PC-3 (cell line): ENCODE measurements at regions not wholly inside any gene's neighbourhood (a gene's known extent, or its start where the extent isn't known, plus 50 kb on each side); places are given as distances from the start of the nearest gene placed in this dataset.

Experiments
- ATAC-seq: fragments of 200-7000 bp; cut with Tn5 transposase; 2 replicates; pipeline ENCODE4 v1.9.1; 2020; ENCODE audit warnings: mild to moderate bottlenecking, moderate library complexity
- BruUV-seq: library from RNA; stranded (reverse); fragments of 400-500 nt; replicated peaks from 2 replicates; lab custom pipeline; 2021; lab: Mats Ljungman, UMichigan
- CTCF ChIA-PET: fragments of 300-600 bp; sonication (Branson Sonifier 250); formaldehyde crosslinking; loops from one replicate; lab custom pipeline; 2022; ENCODE audit warnings: antibody characterized with exemption; lab: Charles Lee
- POLR2A ChIA-PET: fragments of 300-600 bp; sonication (Branson Sonifier 250); formaldehyde crosslinking; loops from one replicate; lab custom pipeline; 2022; ENCODE audit warnings: antibody characterized with exemption; ENCODE audit not compliant: unreplicated experiment; lab: Charles Lee
- DNase-seq: peaks from one replicate; pipeline ENCODE4 v3.0.0-alpha.2; 2015
- H2AFZ ChIP-seq: fragments of 300-600 bp; sonication (generic); 2 replicates; pipeline ENCODE4 v1.6.0; 2016; ENCODE audit warnings: antibody characterized with exemption, low read length
- H3F3A ChIP-seq: fragments of 300-600 bp; sonication (generic); one replicate; pipeline ENCODE4 v1.6.0; 2017; ENCODE audit warnings: antibody characterized with exemption, low read length, control low read depth, mild to moderate bottlenecking; ENCODE audit not compliant: unreplicated experiment
- H3K27ac ChIP-seq: fragments of 300-600 bp; sonication (generic); 2 replicates; pipeline ENCODE4 v1.5.1; 2016; ENCODE audit warnings: mild to moderate bottlenecking, low read length
- H3K27me3 ChIP-seq: fragments of 300-600 bp; sonication (generic); 2 replicates; pipeline ENCODE4 v1.6.1; 2016; ENCODE audit warnings: low read length, mixed read lengths
- H3K36me3 ChIP-seq: fragments of 300-600 bp; sonication (generic); 2 replicates; pipeline ENCODE4 v1.6.1; 2016; ENCODE audit warnings: low read depth, mixed run types, low read length, mixed read lengths
- H3K4me1 ChIP-seq: fragments of 300-600 bp; sonication (generic); 2 replicates; pipeline ENCODE4 v1.5.1; 2016; ENCODE audit warnings: low read length; ENCODE audit not compliant: insufficient read depth
- H3K4me2 ChIP-seq: fragments of 300-600 bp; sonication (generic); 2 replicates; pipeline ENCODE4 v1.6.0; 2016; ENCODE audit warnings: low read length
- H3K4me3 ChIP-seq: fragments of 300-600 bp; sonication (generic); 2 replicates; pipeline ENCODE4 v1.5.1; 2016; ENCODE audit warnings: mild to moderate bottlenecking, low read length, mixed read lengths
- H3K79me2 ChIP-seq: fragments of 300-600 bp; sonication (generic); 2 replicates; pipeline ENCODE4 v1.6.1; 2017; ENCODE audit warnings: low read length, mixed read lengths
- H3K9ac ChIP-seq: fragments of 300-600 bp; sonication (generic); 2 replicates; pipeline ENCODE4 v1.6.0; 2016; ENCODE audit warnings: mild to moderate bottlenecking, low read length
- H3K9me2 ChIP-seq: fragments of 300-600 bp; sonication (generic); replicated peaks from 2 replicates; pipeline ENCODE4 v1.6.1; 2016; ENCODE audit warnings: mixed run types, low read length, mixed read lengths
- H3K9me3 ChIP-seq: fragments of 300-600 bp; sonication (generic); 2 replicates; pipeline ENCODE4 v1.6.1; 2016; ENCODE audit warnings: low read length, mixed read lengths
- H4K20me1 ChIP-seq: fragments of 300-600 bp; sonication (generic); 2 replicates; pipeline ENCODE4 v1.6.1; 2016; ENCODE audit warnings: low read length, mixed read lengths
- EZH2 ChIP-seq: fragments of 300-600 bp; sonication (generic); IDR thresholded peaks from one replicate; pipeline ENCODE4 v1.6.1; 2017; ENCODE audit warnings: antibody characterized with exemption, mild to moderate bottlenecking, low read length; ENCODE audit not compliant: unreplicated experiment
- EZH2phosphoT487 ChIP-seq: fragments of 300-600 bp; sonication (generic); IDR thresholded peaks from 2 replicates; pipeline ENCODE4 v1.6.1; 2018; ENCODE audit warnings: mild to moderate bottlenecking, antibody characterized with exemption, low read length, borderline replicate concordance
- intact Hi-C: fragments of 100-400 bp; cut with micrococcal nuclease; formaldehyde crosslinking; loops from 2 replicates; pipeline ENCODE4 v1.9.0; 2023
- TF ChIP-seq, protein P1 (sequence below): fragments of 300-600 bp; sonication (generic); conservative IDR thresholded peaks from 2 replicates; pipeline ENCODE4 v1.5.1; 2017; ENCODE audit warnings: antibody characterized with exemption, low read depth, mild to moderate bottlenecking, low read length

DNA sequence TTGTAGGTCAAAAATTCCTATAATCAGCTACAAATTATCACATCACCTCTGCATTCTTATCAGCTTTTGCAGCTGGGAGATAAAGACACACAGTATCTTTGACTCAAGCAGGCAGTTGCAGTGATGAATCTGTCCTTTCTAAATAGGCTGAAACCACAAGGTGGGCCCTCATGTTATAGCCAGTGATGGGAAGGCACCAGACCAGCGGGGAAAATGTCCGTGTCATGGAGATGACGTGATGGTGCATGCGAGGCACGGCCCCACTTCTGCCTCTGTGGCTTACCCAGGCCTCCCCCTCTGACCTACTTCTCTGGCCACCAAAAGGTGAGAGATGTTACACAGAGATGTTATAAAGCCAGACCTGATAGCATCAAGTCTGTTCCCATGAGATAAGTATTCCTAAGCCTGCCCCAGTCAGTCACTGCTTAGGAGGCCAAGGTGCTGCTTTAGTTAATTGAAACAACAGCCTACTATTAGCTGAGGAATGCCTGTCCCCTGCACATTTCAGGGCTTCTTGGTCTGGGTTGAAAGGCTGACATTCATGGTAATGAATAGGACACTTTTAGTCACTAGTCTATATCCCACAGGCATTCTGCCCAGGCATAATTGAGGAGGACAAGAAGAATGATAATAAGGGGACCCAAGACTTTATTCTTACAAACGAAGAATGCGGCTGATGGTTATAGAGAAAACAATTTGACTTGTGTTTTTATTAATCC lies 327.9 kb downstream of the LPIN1 start:
- no peak overlapping the region for H3K9ac ChIP-seq
- H3F3A ChIP-seq = no peaks in the 10 kb centered on the region
- H3K27ac ChIP-seq = no peak overlapping the region
- no peaks in the 10 kb centered on the region for H3K4me1 ChIP-seq
- no peaks in the 10 kb centered on the region for H3K9me3 ChIP-seq
- no peak overlapping the region for H3K4me2 ChIP-seq
- BruUV-seq = no TSS peak
- no peaks in the 10 kb centered on the region for H4K20me1 ChIP-seq
- H3K79me2 ChIP-seq = no peaks in the 10 kb centered on the region
- no peaks in the 10 kb centered on the region for H3K9me2 ChIP-seq
- no peak overlapping the region for H2AFZ ChIP-seq
- no peak overlapping the region for H3K4me3 ChIP-seq
- ChIA-PET CTCF (no interaction called here), POLR2A (no interaction called here)
- intact Hi-C loops = no loop called here
- no peaks in the 10 kb centered on the region for H3K27me3 ChIP-seq
- no peaks in the 10 kb centered on the region for H3K36me3 ChIP-seq
- DNase-seq (no peak), ATAC-seq (no peak)
- TF ChIP-seq EZH2 = no peak
- TF ChIP-seq EZH2phosphoT487 = no peak
- TF ChIP-seq, protein P1, sequence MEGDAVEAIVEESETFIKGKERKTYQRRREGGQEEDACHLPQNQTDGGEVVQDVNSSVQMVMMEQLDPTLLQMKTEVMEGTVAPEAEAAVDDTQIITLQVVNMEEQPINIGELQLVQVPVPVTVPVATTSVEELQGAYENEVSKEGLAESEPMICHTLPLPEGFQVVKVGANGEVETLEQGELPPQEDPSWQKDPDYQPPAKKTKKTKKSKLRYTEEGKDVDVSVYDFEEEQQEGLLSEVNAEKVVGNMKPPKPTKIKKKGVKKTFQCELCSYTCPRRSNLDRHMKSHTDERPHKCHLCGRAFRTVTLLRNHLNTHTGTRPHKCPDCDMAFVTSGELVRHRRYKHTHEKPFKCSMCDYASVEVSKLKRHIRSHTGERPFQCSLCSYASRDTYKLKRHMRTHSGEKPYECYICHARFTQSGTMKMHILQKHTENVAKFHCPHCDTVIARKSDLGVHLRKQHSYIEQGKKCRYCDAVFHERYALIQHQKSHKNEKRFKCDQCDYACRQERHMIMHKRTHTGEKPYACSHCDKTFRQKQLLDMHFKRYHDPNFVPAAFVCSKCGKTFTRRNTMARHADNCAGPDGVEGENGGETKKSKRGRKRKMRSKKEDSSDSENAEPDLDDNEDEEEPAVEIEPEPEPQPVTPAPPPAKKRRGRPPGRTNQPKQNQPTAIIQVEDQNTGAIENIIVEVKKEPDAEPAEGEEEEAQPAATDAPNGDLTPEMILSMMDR = no peak

DNA sequence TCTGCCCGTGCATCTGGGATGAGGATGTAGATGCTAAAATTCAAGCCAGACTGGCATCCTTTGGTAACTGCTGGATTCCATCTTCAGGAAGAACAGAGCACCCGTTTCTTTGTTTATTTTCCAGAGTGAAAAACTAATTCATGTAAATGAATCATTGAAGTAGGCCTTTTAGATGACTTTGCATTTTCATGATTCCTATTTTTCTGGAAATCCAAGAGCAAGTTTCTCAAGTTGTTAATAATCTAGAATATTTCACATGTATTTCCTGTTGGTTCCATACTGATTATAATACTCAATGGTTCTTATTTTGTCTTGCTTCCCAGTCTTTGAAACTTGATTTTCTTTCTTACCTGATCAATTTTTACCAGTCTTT lies 328.4 kb downstream of the LPIN1 start:
- H3K36me3 ChIP-seq = no peaks in the 10 kb centered on the region
- no peaks in the 10 kb centered on the region for H3K79me2 ChIP-seq
- intact Hi-C loops = no loop called here
- no peak overlapping the region for H3K27ac ChIP-seq
- no peaks in the 10 kb centered on the region for H3K9me2 ChIP-seq
- ChIA-PET CTCF (no interaction called here), POLR2A (no interaction called here)
- no peak overlapping the region for H3K4me2 ChIP-seq
- H3K9me3 ChIP-seq = no peaks in the 10 kb centered on the region
- ATAC-seq (no peak), DNase-seq (no peak)
- H3K4me1 ChIP-seq = no peaks in the 10 kb centered on the region
- no peaks in the 10 kb centered on the region for H4K20me1 ChIP-seq
- no peaks in the 10 kb centered on the region for H3F3A ChIP-seq
- no peaks in the 10 kb centered on the region for H3K27me3 ChIP-seq
- H3K9ac ChIP-seq = no peak overlapping the region
- H3K4me3 ChIP-seq = no peak overlapping the region
- TF ChIP-seq EZH2 (no peak), EZH2phosphoT487 (no peak)
- no TSS peak for BruUV-seq
- no peak overlapping the region for H2AFZ ChIP-seq

DNA sequence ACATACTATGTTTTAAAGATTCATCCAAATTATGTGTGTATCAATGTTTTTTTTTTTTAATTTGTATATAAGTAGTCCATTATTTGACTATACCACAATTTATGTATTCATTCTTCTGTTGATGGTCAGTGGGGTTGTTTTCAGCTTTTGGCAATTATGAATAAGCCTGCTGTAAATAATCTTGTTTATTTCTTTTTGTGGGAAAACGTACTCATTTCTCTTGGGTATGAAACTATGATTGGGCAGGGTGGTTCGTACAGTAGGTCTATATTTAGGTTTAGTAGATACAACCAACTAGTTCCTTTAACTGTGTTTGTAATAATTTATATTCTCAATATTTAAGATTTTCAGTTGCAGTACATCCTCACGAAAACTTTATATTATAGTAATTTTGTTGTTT lies 329.2 kb downstream of the LPIN1 start:
- no TSS peak for BruUV-seq
- Histone ChIP-seq H3K27ac (no peak overlapping the region), H3K27me3 (no peaks in the 10 kb centered on the region), H2AFZ (no peak overlapping the region), H3K4me2 (no peak overlapping the region), H4K20me1 (no peaks in the 10 kb centered on the region), H3F3A (no peaks in the 10 kb centered on the region), H3K4me3 (no peak overlapping the region), H3K9ac (no peak overlapping the region), H3K79me2 (no peaks in the 10 kb centered on the region), H3K4me1 (no peaks in the 10 kb centered on the region), H3K9me3 (no peaks in the 10 kb centered on the region), H3K9me2 (no peaks in the 10 kb centered on the region), H3K36me3 (no peaks in the 10 kb centered on the region)
- no peak for TF ChIP-seq EZH2
- TF ChIP-seq EZH2phosphoT487 = no peak
- TF ChIP-seq, protein P1 = no peak
- no peak for ATAC-seq
- no peak for DNase-seq
- CTCF ChIA-PET = no interaction called here
- intact Hi-C loops = no loop called here
- POLR2A ChIA-PET = no interaction called here
